OCI-LY3 (cell line): ENCODE measurements at regions not wholly inside any gene's neighbourhood (a gene's known extent, or its start where the extent isn't known, plus 50 kb on each side); places are given as distances from the start of the nearest gene placed in this dataset.

Source experiments
- EZH2phosphoT487 ChIP-seq: fragments of 200-600 bp; shearing (Covaris generic); IDR thresholded peaks from 2 replicates; pipeline ENCODE4 v1.6.1; 2018; ENCODE audit warnings: antibody characterized with exemption, mixed run types, low read depth
- TF ChIP-seq, protein P1 (sequence below): fragments of 200-600, 300-600 bp; sonication (generic); IDR thresholded peaks from 2 replicates; pipeline ENCODE4 v1.5.1; 2014; ENCODE audit warnings: antibody characterized with exemption, low read length, low read depth

- TF ChIP-seq, protein P1, sequence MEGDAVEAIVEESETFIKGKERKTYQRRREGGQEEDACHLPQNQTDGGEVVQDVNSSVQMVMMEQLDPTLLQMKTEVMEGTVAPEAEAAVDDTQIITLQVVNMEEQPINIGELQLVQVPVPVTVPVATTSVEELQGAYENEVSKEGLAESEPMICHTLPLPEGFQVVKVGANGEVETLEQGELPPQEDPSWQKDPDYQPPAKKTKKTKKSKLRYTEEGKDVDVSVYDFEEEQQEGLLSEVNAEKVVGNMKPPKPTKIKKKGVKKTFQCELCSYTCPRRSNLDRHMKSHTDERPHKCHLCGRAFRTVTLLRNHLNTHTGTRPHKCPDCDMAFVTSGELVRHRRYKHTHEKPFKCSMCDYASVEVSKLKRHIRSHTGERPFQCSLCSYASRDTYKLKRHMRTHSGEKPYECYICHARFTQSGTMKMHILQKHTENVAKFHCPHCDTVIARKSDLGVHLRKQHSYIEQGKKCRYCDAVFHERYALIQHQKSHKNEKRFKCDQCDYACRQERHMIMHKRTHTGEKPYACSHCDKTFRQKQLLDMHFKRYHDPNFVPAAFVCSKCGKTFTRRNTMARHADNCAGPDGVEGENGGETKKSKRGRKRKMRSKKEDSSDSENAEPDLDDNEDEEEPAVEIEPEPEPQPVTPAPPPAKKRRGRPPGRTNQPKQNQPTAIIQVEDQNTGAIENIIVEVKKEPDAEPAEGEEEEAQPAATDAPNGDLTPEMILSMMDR: no peak
- no peak for TF ChIP-seq EZH2phosphoT487
These were observed 122.8 kb downstream of the ARL4C start for GRCh38 chr2:234374150-234374508.
